ENCODE measurements at regions not wholly inside any gene's neighbourhood (a gene's known extent, or its start where the extent isn't known, plus 50 kb on each side); places are given as distances from the start of the nearest gene placed in this dataset.
A peak's percentile ranks its signal among the peaks of the same experiment; 100 is the strongest.

- H3K36me3 Mint-ChIP-seq (ENCODE audit: low read depth): peaks cover 22% of the 10 kb centered on the region
- no peak for ATAC-seq
- ChIA-PET POLR2A (no interaction called here), CTCF (interaction anchor here (0.8 kb wide), 1 partner anchor 24 kb away, joined by 3 read pairs; no protein-coding TSS in a partner anchor)
- peaks cover 57% of the 10 kb centered on the region for H3K4me1 Mint-ChIP-seq (ENCODE audit: low read depth)
- intact Hi-C loops (cut with micrococcal nuclease): no loop called here
- H3K9me3 Mint-ChIP-seq: peaks cover 26% of the 10 kb centered on the region
- no peak for DNase-seq
- H3K4me3 Mint-ChIP-seq: no peak overlapping the region
- no peak for TF ChIP-seq CTCF (IDR thresholded peaks at IDR 0.05)
- no peaks in the 10 kb centered on the region for H3K27me3 Mint-ChIP-seq
- no peak overlapping the region for H3K27ac Mint-ChIP-seq
Measured at GRCh38 chr5:99035942-99036341, 107.1 kb upstream of the CHD1 start.

DNA sequence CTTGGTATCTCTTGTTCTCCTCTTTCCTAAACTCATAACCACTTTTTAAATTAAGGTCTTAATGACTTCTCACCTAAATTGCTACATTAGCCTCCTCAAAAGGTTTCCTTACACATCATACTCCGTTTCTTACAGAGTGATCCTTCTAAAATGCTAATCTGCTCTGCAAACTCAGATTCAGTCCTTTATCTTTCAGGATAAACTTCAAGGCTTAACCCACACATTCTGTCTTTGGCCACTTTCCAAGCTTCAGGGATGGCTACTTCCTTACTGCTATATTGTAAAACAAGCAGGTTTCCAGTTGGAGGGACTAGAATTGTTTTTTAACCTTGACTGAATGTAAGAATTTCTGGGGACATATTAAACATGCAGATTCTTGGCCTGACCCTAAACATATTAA lies 105.5 kb upstream of the CHD1 start:
- Mint-ChIP-seq H3K9me3 (peaks cover 14% of the 10 kb centered on the region), H3K4me3 (peak overlapping the region; percentile 6), H3K27ac (peak overlapping the region; percentile 27), H3K4me1 (ENCODE audit: low read depth) (peaks cover 60% of the 10 kb centered on the region), H3K27me3 (no peaks in the 10 kb centered on the region), H3K36me3 (ENCODE audit: low read depth) (peaks cover 16% of the 10 kb centered on the region)
- no peak for ATAC-seq
- intact Hi-C loops (cut with micrococcal nuclease): no loop called here
- DNase-seq: no peak
- ChIA-PET CTCF (no interaction called here), POLR2A (no interaction called here)
- no peak for TF ChIP-seq CTCF (IDR thresholded peaks at IDR 0.05)

GRCh38 chr5:99033014-99033900 lies 104.5 kb upstream of the CHD1 start:
- Mint-ChIP-seq H3K27me3 (no peaks in the 10 kb centered on the region), H3K4me1 (ENCODE audit: low read depth) (peaks cover 59% of the 10 kb centered on the region), H3K9me3 (peaks cover 4% of the 10 kb centered on the region), H3K4me3 (peak overlapping the region; percentile 74), H3K27ac (peak overlapping the region; percentile 91), H3K36me3 (ENCODE audit: low read depth) (peaks cover 6% of the 10 kb centered on the region)
- intact Hi-C loops (cut with micrococcal nuclease): no loop called here
- ChIA-PET CTCF (interaction anchor here (0.9 to 3.0 kb wide), 11 partner anchors 29 to 168 kb away, joined by 3 to 12 read pairs (median 3); partner anchors contain the start of gene CHD1), POLR2A (interaction anchor here (1.0 kb wide), 2 partner anchors 92 to 125 kb away, joined by 3 to 4 read pairs; no protein-coding TSS in a partner anchor)
- no peak for DNase-seq
- TF ChIP-seq CTCF (IDR thresholded peaks at IDR 0.05): no peak
- peak; percentile 53 for ATAC-seq

GRCh38 chr5:99032234-99033013 lies 103.6 kb upstream of the CHD1 start:
- POLR2A ChIA-PET: interaction anchor here (1.0 kb wide), 2 partner anchors 92 to 125 kb away, joined by 3 to 4 read pairs; no protein-coding TSS in a partner anchor
- ATAC-seq (peak; percentile 41), DNase-seq (peak; percentile 54)
- Mint-ChIP-seq H3K36me3 (ENCODE audit: low read depth) (peaks cover 3% of the 10 kb centered on the region), H3K27me3 (no peaks in the 10 kb centered on the region), H3K4me1 (ENCODE audit: low read depth) (peaks cover 59% of the 10 kb centered on the region), H3K27ac (peak overlapping the region; percentile 91), H3K9me3 (peaks cover 3% of the 10 kb centered on the region), H3K4me3 (peak overlapping the region; percentile 74)
- intact Hi-C loops (cut with micrococcal nuclease): loop anchor here (1.0 kb wide), 1 partner anchor 126 kb away; no protein-coding TSS in a partner anchor
- TF ChIP-seq CTCF (IDR thresholded peaks at IDR 0.05): peak; percentile 36
- CTCF ChIA-PET: interaction anchor here (0.9 to 3.0 kb wide), 12 partner anchors 21 to 167 kb away, joined by 3 to 12 read pairs (median 3); partner anchors contain the start of gene CHD1

Data from activated CD8-positive, alpha-beta T cell treated with anti-CD3 and anti-CD28 coated beads for 36 hours (primary cell).